ENCODE measurements at regions not wholly inside any gene's neighbourhood (a gene's known extent, or its start where the extent isn't known, plus 50 kb on each side); places are given as distances from the start of the nearest gene placed in this dataset.
"Not testable (repeated sequence)": the region's sequence is repeated elsewhere in the genome, so short reads cannot be mapped to it uniquely, and the experiment has no call there.

- DNase-seq, result no peak
Measured at GRCh38 chrX:40406330-40406859, 174.4 kb upstream of the ATP6AP2 start.

- no peak for DNase-seq
Measured at GRCh38 chrX:40405399-40405798, 175.4 kb upstream of the ATP6AP2 start.

GRCh38 chrX:40403757-40404156 is 177.0 kb upstream of the ATP6AP2 start:
- DNase-seq, result no peak

- no peak for DNase-seq
Measured at GRCh38 chrX:40402831-40403533, 177.8 kb upstream of the ATP6AP2 start.

- DNase-seq, result no peak
Measured at GRCh38 chrX:40395102-40395501, 185.7 kb upstream of the ATP6AP2 start.

GRCh38 chrX:40394302-40394701 is 186.5 kb upstream of the ATP6AP2 start:
- no peak for DNase-seq

- DNase-seq, result no peak
Measured at GRCh38 chrX:40392599-40392998, 188.2 kb upstream of the ATP6AP2 start.

- no peak for DNase-seq
Measured at GRCh38 chrX:40391662-40392061, 189.1 kb upstream of the ATP6AP2 start.

- DNase-seq, result no peak
Measured at GRCh38 chrX:40389555-40389954, 191.2 kb upstream of the ATP6AP2 start.

- DNase-seq, result no peak
Measured at GRCh38 chrX:40388441-40388840, 192.3 kb upstream of the ATP6AP2 start.

GRCh38 chrX:40387869-40388268 is 192.9 kb upstream of the ATP6AP2 start:
- not testable (repeated sequence) for DNase-seq

- DNase-seq, result not testable (repeated sequence)
Measured at GRCh38 chrX:40387311-40387710, 193.5 kb upstream of the ATP6AP2 start.

- DNase-seq, result no peak
Measured at GRCh38 chrX:40385682-40386081, 195.1 kb upstream of the ATP6AP2 start.

GRCh38 chrX:40385256-40385655 is 195.5 kb upstream of the ATP6AP2 start:
- DNase-seq, result no peak

GRCh38 chrX:40383969-40384368 is 196.8 kb upstream of the ATP6AP2 start:
- no peak for DNase-seq

- no peak for DNase-seq
Measured at GRCh38 chrX:40383360-40383759, 197.4 kb upstream of the ATP6AP2 start.

GRCh38 chrX:40380655-40381488 is 199.9 kb upstream of the ATP6AP2 start:
- DNase-seq, result no peak

GRCh38 chrX:40377684-40378083 is 203.1 kb upstream of the ATP6AP2 start:
- DNase-seq, result no peak

GRCh38 chrX:40374486-40374885 is 206.3 kb upstream of the ATP6AP2 start:
- no peak for DNase-seq

GRCh38 chrX:40373641-40374040 is 207.1 kb upstream of the ATP6AP2 start:
- DNase-seq, result no peak

GRCh38 chrX:40373025-40373424 is 207.7 kb upstream of the ATP6AP2 start:
- DNase-seq, result no peak

- no peak for DNase-seq
Measured at GRCh38 chrX:40371376-40371775, 209.4 kb upstream of the ATP6AP2 start.

- DNase-seq, result no peak
Measured at GRCh38 chrX:40368611-40369061, 212.1 kb upstream of the ATP6AP2 start.

- DNase-seq, result no peak
Measured at GRCh38 chrX:40366661-40367060, 214.1 kb upstream of the ATP6AP2 start.
